Neural cell (in vitro differentiated cells): ENCODE measurements at regions not wholly inside any gene's neighbourhood (a gene's known extent, or its start where the extent isn't known, plus 50 kb on each side); places are given as distances from the start of the nearest gene placed in this dataset.

Source experiments
- CTCF ChIP-seq: fragments of 450-650 bp; IDR thresholded peaks from 2 replicates; pipeline ENCODE4 v1.5.1; 2014; ENCODE audit warnings: antibody characterized with exemption, mild to moderate bottlenecking, moderate library complexity; ENCODE audit not compliant: poor library complexity, severe bottlenecking
- MXI1 ChIP-seq: fragments of 450-650 bp; conservative IDR thresholded peaks from 2 replicates; pipeline ENCODE4 v1.6.1; 2014; ENCODE audit warnings: antibody characterized with exemption, mild to moderate bottlenecking; ENCODE audit not compliant: poor library complexity, severe bottlenecking

- TF ChIP-seq CTCF (no peak), MXI1 (no peak)
These were observed 141.6 kb upstream of the ARHGEF26 start for GRCh38 chr3:153979418-153980251.
